Large intestine (tissue), 3 donors: ENCODE measurements at regions not wholly inside any gene's neighbourhood (a gene's known extent, or its start where the extent isn't known, plus 50 kb on each side); places are given as distances from the start of the nearest gene placed in this dataset.

Experiments
- DNase-seq, 2 donors: peaks; one replicate each; pipeline versions ENCODE4 v3.0.0 to v3.0.0-alpha.2; 2013
- H3K27ac ChIP-seq: one replicate; pipeline ENCODE4 v1.5.1; 2013; ENCODE audit warnings: low read length
- H3K27me3 ChIP-seq: 2 replicates; pipeline ENCODE4 v1.6.1; 2013; ENCODE audit warnings: low read length; ENCODE audit not compliant: control insufficient read depth, insufficient read depth
- H3K36me3 ChIP-seq: 2 replicates; pipeline ENCODE4 v1.6.1; 2013; ENCODE audit warnings: low read length; ENCODE audit not compliant: control insufficient read depth, insufficient read depth
- H3K4me1 ChIP-seq: one replicate; pipeline ENCODE4 v1.6.1; 2013; ENCODE audit warnings: low read length; ENCODE audit not compliant: control insufficient read depth, insufficient read depth
- H3K4me3 ChIP-seq: one replicate; pipeline ENCODE4 v1.5.1; 2013; ENCODE audit warnings: low read length
- H3K9me3 ChIP-seq: one replicate; pipeline ENCODE4 v1.6.1; 2013; ENCODE audit warnings: mild to moderate bottlenecking, low read depth, low read length, moderate library complexity; ENCODE audit not compliant: control insufficient read depth
- WGBS: methylation state at CpG from one replicate; pipeline ENCODE4 v1.1.5; 2013; ENCODE audit warnings: low lambda C conversion rate; ENCODE audit not compliant: insufficient coverage; 5-methylcytosine and 5-hydroxymethylcytosine counted together

GRCh38 chr15:29430831-29431230 lies 161.2 kb upstream of the NSMCE3 start:
- Histone ChIP-seq H3K9me3 (no peaks in the 10 kb centered on the region), H3K4me3 (no peak overlapping the region), H3K27me3 (no peaks in the 10 kb centered on the region), H3K4me1 (no peaks in the 10 kb centered on the region), H3K27ac (no peak overlapping the region), H3K36me3 (no peaks in the 10 kb centered on the region)
- no peak for DNase-seq
- no CpG with 5 or more reads among the region's 10 CpGs for WGBS

- H3K27me3 ChIP-seq: no peaks in the 10 kb centered on the region
- no peaks in the 10 kb centered on the region for H3K36me3 ChIP-seq
- H3K4me1 ChIP-seq: no peaks in the 10 kb centered on the region
- H3K9me3 ChIP-seq: no peaks in the 10 kb centered on the region
- H3K27ac ChIP-seq: no peak overlapping the region
- no peak overlapping the region for H3K4me3 ChIP-seq
- no peak for DNase-seq
- no CpG with 5 or more reads among the region's 4 CpGs for WGBS
Measured at GRCh38 chr15:29430124-29430523, 160.5 kb upstream of the NSMCE3 start.

- H3K27ac ChIP-seq: no peak overlapping the region
Measured at GRCh38 chr15:29429584-29429983, 160.0 kb upstream of the NSMCE3 start.

GRCh38 chr15:29428925-29429573 lies 159.4 kb upstream of the NSMCE3 start:
- Histone ChIP-seq H3K27ac (no peak overlapping the region), H3K27me3 (no peaks in the 10 kb centered on the region), H3K4me1 (no peaks in the 10 kb centered on the region), H3K36me3 (no peaks in the 10 kb centered on the region), H3K4me3 (no peak overlapping the region), H3K9me3 (no peaks in the 10 kb centered on the region)
- 100% methylated on average over 1 of the region's 7 CpGs for WGBS
- DNase-seq: no peak

More at GRCh38 chr15:29429584-29429983, 160.0 kb upstream of the NSMCE3 start:
- Histone ChIP-seq H3K36me3 (no peaks in the 10 kb centered on the region), H3K4me3 (no peak overlapping the region), H3K27me3 (no peaks in the 10 kb centered on the region), H3K9me3 (no peaks in the 10 kb centered on the region), H3K4me1 (no peaks in the 10 kb centered on the region)
- 100% methylated on average over 1 of the region's 13 CpGs for WGBS
- no peak for DNase-seq

GRCh38 chr15:29425864-29426263 lies 156.2 kb upstream of the NSMCE3 start:
- H3K27me3 ChIP-seq: no peaks in the 10 kb centered on the region
- H3K9me3 ChIP-seq: no peaks in the 10 kb centered on the region
- H3K27ac ChIP-seq: no peak overlapping the region

GRCh38 chr15:29424118-29424517 lies 154.5 kb upstream of the NSMCE3 start:
- no peaks in the 10 kb centered on the region for H3K4me1 ChIP-seq
- H3K4me3 ChIP-seq: no peak overlapping the region
- H3K36me3 ChIP-seq: no peaks in the 10 kb centered on the region
- no CpG with 5 or more reads among the region's 4 CpGs for WGBS
- no peak for DNase-seq
- no peak overlapping the region for H3K27ac ChIP-seq
- H3K27me3 ChIP-seq: no peaks in the 10 kb centered on the region
- no peaks in the 10 kb centered on the region for H3K9me3 ChIP-seq

More at GRCh38 chr15:29425864-29426263, 156.2 kb upstream of the NSMCE3 start:
- H3K4me1 ChIP-seq: no peaks in the 10 kb centered on the region
- no peak for DNase-seq
- H3K36me3 ChIP-seq: no peaks in the 10 kb centered on the region
- H3K4me3 ChIP-seq: no peak overlapping the region

- Histone ChIP-seq H3K4me3 (no peak overlapping the region), H3K27ac (no peak overlapping the region), H3K27me3 (no peaks in the 10 kb centered on the region), H3K9me3 (no peaks in the 10 kb centered on the region), H3K4me1 (no peaks in the 10 kb centered on the region), H3K36me3 (no peaks in the 10 kb centered on the region)
- no peak for DNase-seq
- WGBS: 93% methylated on average over 2 of the region's 2 CpGs
Measured at GRCh38 chr15:29422606-29423005, 153.0 kb upstream of the NSMCE3 start.

- Histone ChIP-seq H3K4me3 (no peak overlapping the region), H3K27ac (no peak overlapping the region), H3K36me3 (no peaks in the 10 kb centered on the region), H3K27me3 (no peaks in the 10 kb centered on the region), H3K9me3 (no peaks in the 10 kb centered on the region), H3K4me1 (no peaks in the 10 kb centered on the region)
- no CpG with 5 or more reads among the region's 2 CpGs for WGBS
- no peak for DNase-seq
Measured at GRCh38 chr15:29420188-29420587, 150.6 kb upstream of the NSMCE3 start.

- H3K4me1 ChIP-seq: no peaks in the 10 kb centered on the region
- no peak for DNase-seq
- H3K27me3 ChIP-seq: no peaks in the 10 kb centered on the region
- H3K9me3 ChIP-seq: no peaks in the 10 kb centered on the region
- H3K4me3 ChIP-seq: no peak overlapping the region
- no peak overlapping the region for H3K27ac ChIP-seq
- H3K36me3 ChIP-seq: no peaks in the 10 kb centered on the region
- 100% methylated on average over 1 of the region's 1 CpG for WGBS
Measured at GRCh38 chr15:29418931-29419330, 149.3 kb upstream of the NSMCE3 start.

GRCh38 chr15:29418178-29418577 lies 148.6 kb upstream of the NSMCE3 start:
- Histone ChIP-seq H3K4me3 (no peak overlapping the region), H3K27me3 (no peaks in the 10 kb centered on the region), H3K27ac (no peak overlapping the region), H3K9me3 (no peaks in the 10 kb centered on the region), H3K36me3 (no peaks in the 10 kb centered on the region), H3K4me1 (no peaks in the 10 kb centered on the region)
- DNase-seq: no peak
- WGBS: no CpG with 5 or more reads among the region's 4 CpGs

- Histone ChIP-seq H3K9me3 (no peaks in the 10 kb centered on the region), H3K27ac (no peak overlapping the region), H3K36me3 (no peaks in the 10 kb centered on the region), H3K4me1 (no peaks in the 10 kb centered on the region), H3K4me3 (no peak overlapping the region), H3K27me3 (no peaks in the 10 kb centered on the region)
- DNase-seq: no peak
- WGBS: 100% methylated on average over 1 of the region's 3 CpGs
Measured at GRCh38 chr15:29411299-29411698, 141.7 kb upstream of the NSMCE3 start.
